ENCODE measurements at regions not wholly inside any gene's neighbourhood (a gene's known extent, or its start where the extent isn't known, plus 50 kb on each side); places are given as distances from the start of the nearest gene placed in this dataset.

DNA sequence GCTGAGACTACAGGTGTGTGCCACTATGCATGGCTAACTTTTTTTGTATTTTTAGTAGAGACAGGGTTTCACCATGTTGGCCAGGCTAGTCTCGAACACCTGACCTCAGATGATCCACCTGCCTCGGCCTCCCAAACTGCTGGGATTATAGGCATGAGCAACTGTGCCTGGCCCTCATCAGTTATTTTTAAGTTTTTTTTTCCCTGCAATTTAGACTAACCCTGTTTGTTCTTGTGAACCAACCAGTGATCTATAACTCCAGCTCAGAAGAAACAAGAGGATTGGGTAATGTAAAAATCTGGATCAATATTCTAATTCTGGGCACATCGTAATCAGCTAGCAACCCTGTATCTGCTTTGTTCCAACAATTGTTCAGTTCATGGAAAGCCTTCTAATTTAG lies 155.7 kb downstream of the NXNL2 start:
- no peak for TF ChIP-seq SIN3A (conservative IDR thresholded peaks at IDR 0.05 in 1 of 2, IDR thresholded peaks at IDR 0.05 in 1 of 2; ENCODE audit: low read depth in 1 of 2, low read length in 2 of 2)
- no peak for TF ChIP-seq RXRA (IDR thresholded peaks at IDR 0.05; ENCODE audit: insufficient read depth, low read depth, low read length)
- TF ChIP-seq POLR2A (IDR thresholded peaks at IDR 0.05; ENCODE audit: control extremely low read depth in 1 of 2, low read depth in 2 of 2, low read length in 2 of 2) = no peak
- TF ChIP-seq PHF8 (conservative IDR thresholded peaks at IDR 0.05; ENCODE audit: low read depth, low read length) = no peak
- TF ChIP-seq ATF3 (IDR thresholded peaks at IDR 0.05; ENCODE audit: insufficient read depth, low read depth, low read length) = no peak
- no peak for TF ChIP-seq SP1 (IDR thresholded peaks at IDR 0.05; ENCODE audit: low read depth, low read length)
- TF ChIP-seq SAP30 (IDR thresholded peaks at IDR 0.05; ENCODE audit: insufficient read depth, insufficient replicate concordance, low read length) = no peak
- TF ChIP-seq, protein P1, sequence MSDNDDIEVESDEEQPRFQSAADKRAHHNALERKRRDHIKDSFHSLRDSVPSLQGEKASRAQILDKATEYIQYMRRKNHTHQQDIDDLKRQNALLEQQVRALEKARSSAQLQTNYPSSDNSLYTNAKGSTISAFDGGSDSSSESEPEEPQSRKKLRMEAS (IDR thresholded peaks at IDR 0.05) = no peak
- no peak for TF ChIP-seq HDAC6 (IDR thresholded peaks at IDR 0.05; ENCODE audit: low read depth, low read length)
- TF ChIP-seq E2F6 (IDR thresholded peaks at IDR 0.05) = no peak
- TF ChIP-seq EZH2 (IDR thresholded peaks at IDR 0.05; ENCODE audit: low read depth, low read length, severe bottlenecking) = no peak
- TF ChIP-seq, protein P2, sequence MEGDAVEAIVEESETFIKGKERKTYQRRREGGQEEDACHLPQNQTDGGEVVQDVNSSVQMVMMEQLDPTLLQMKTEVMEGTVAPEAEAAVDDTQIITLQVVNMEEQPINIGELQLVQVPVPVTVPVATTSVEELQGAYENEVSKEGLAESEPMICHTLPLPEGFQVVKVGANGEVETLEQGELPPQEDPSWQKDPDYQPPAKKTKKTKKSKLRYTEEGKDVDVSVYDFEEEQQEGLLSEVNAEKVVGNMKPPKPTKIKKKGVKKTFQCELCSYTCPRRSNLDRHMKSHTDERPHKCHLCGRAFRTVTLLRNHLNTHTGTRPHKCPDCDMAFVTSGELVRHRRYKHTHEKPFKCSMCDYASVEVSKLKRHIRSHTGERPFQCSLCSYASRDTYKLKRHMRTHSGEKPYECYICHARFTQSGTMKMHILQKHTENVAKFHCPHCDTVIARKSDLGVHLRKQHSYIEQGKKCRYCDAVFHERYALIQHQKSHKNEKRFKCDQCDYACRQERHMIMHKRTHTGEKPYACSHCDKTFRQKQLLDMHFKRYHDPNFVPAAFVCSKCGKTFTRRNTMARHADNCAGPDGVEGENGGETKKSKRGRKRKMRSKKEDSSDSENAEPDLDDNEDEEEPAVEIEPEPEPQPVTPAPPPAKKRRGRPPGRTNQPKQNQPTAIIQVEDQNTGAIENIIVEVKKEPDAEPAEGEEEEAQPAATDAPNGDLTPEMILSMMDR (IDR thresholded peaks at IDR 0.05; ENCODE audit: control extremely low read depth in 1 of 3, insufficient read depth in 1 of 3, low read depth in 1 of 3, low read length in 3 of 3) = no peak

All from H1 (cell line).